ENCODE measurements at regions not wholly inside any gene's neighbourhood (a gene's known extent, or its start where the extent isn't known, plus 50 kb on each side); places are given as distances from the start of the nearest gene placed in this dataset.

DNA sequence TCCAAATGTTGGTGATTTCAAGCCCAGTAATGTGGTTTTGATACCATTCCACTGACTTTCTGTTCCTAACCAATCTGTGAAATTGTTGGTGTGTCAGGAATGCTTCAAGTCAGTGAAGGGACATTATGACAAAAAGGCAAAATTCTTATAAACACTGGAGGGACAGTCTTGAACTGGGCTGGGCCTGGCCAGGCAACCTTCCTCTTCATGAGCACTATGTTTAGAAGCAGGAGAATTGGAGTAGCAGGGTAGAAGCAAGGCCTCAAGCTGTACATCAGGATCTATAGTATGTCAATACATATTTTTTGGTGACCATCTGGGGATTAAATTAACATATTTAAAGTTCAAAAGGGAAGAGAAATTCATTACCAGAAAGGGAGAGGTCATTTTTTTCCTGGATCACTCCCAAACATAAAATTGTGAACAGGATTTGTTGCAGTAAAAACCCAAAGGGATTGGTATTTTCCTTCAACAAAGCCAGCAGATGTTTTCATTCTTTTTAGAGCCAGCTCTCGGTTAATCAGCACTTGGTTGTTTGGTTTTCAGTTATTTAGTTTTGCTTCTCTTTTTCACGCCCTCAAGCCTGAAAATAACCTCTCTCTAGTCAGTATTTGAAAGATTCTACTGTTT lies 77.9 kb upstream of the PIK3R1 start:
- Histone ChIP-seq H3K9me3 (ENCODE audit: low read length) (no peaks in the 10 kb centered on the region), H3K36me3 (ENCODE audit: insufficient read depth, low read length) (no peaks in the 10 kb centered on the region), H3K4me1 (ENCODE audit: insufficient read depth, low read length) (no peaks in the 10 kb centered on the region), H3K27ac (ENCODE audit: low read depth, low read length) (no peak overlapping the region), H3K4me3 (ENCODE audit: low read depth in 1 of 2, low read length in 2 of 2) (no peak overlapping the region), H3K27me3 (ENCODE audit: control insufficient read depth in 1 of 2, insufficient read depth in 2 of 2, low read length in 2 of 2) (no peaks in the 10 kb centered on the region), H3K9ac (ENCODE audit: low read length) (no peak overlapping the region)

DNA sequence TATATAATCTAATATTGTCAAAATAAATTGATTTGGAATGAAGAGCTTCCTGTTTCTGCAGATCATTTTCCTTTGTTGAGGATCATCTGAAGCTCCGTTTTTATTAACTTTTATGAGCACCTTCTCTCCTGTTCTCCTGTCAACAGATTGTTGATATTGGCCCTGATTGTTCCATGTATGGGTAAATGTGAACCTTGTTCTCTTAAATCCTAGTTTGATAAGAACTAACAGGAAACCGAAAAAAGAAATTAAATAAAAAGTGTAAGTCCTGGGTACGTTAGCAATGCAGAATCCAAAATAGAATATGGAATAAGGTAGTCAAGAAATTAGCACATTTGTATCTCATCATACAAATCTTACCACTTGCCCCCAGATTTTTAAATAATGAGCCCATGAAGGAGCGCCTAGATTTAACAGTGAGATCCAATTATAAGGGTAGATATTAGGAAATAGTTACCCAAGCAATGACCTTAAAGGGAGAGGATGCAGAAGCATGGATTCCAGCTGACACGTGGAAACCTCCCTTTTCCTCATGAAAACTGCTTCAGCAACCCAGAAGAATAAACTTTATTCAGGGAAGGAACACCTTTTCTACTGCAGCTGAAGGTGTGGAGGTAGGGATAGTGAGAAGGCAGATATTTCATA lies 80.8 kb upstream of the PIK3R1 start:
- H3K36me3 ChIP-seq (ENCODE audit: insufficient read depth, low read length) = no peaks in the 10 kb centered on the region
- no peaks in the 10 kb centered on the region for H3K9me3 ChIP-seq (ENCODE audit: low read length)
- H3K9ac ChIP-seq (ENCODE audit: low read length) = no peak overlapping the region
- no peaks in the 10 kb centered on the region for H3K4me1 ChIP-seq (ENCODE audit: insufficient read depth, low read length)
- H3K4me3 ChIP-seq (ENCODE audit: low read depth in 1 of 2, low read length in 2 of 2) = no peak overlapping the region
- no peaks in the 10 kb centered on the region for H3K27me3 ChIP-seq (ENCODE audit: control insufficient read depth in 1 of 2, insufficient read depth in 2 of 2, low read length in 2 of 2)
- H3K27ac ChIP-seq (ENCODE audit: low read depth, low read length) = no peak overlapping the region

DNA sequence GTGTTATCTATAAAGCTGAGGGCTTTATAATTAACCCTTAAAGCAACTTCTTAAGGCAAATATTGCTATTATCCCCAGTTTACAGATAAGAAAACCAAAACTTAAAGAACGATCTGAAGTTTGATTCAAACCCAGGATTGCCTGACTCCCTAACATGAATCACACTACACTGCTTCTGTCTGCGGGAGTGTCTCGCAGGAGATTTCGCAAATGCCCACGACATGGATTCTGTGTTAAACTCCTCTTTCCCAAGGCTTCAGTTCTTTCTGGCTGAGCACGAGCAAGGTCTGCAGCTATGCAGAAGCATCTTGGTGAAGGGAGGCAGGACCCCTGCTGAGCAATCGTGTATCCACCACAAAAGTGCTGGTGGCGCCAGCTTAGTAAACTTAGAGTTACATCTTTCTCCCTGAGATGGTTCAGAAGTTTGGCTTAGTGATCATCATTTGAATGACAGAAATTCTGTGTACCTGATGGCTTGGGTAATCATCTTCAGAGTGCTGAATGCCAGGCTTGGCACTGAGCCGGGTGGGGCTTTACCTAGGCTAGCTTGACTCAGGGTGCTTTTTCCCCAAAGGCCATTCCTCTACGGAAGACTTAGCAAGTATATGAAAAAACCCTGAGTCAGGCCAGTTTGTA lies 81.4 kb upstream of the PIK3R1 start:
- H3K9ac ChIP-seq (ENCODE audit: low read length) = no peak overlapping the region
- H3K9me3 ChIP-seq (ENCODE audit: low read length) = no peaks in the 10 kb centered on the region
- H3K4me1 ChIP-seq (ENCODE audit: insufficient read depth, low read length) = no peaks in the 10 kb centered on the region
- no peaks in the 10 kb centered on the region for H3K36me3 ChIP-seq (ENCODE audit: insufficient read depth, low read length)
- H3K27ac ChIP-seq (ENCODE audit: low read depth, low read length) = no peak overlapping the region
- H3K27me3 ChIP-seq (ENCODE audit: control insufficient read depth in 1 of 2, insufficient read depth in 2 of 2, low read length in 2 of 2) = no peaks in the 10 kb centered on the region
- H3K4me3 ChIP-seq (ENCODE audit: low read depth in 1 of 2, low read length in 2 of 2) = no peak overlapping the region

DNA sequence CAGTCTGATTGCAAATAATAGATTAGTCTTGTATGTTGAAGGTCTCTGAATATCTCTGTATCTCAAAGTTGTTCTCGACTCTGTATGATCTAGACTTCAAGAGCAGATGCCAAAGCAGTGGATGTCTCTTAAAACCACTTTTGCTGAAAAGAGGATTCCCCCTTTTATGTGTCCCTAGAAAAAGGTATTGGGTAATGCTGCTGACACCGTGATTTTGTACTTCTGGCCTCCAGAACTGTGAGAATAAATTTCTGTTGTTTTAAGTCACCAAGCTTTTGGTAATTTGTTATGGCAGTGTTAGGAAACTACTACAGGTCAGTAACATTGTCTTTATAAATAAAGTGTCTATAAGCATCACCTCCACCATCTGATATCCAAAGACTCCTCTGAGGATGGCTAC lies 85.3 kb upstream of the PIK3R1 start:
- no peaks in the 10 kb centered on the region for H3K4me1 ChIP-seq (ENCODE audit: insufficient read depth, low read length)
- H3K27ac ChIP-seq (ENCODE audit: low read depth, low read length) = no peak overlapping the region
- H3K36me3 ChIP-seq (ENCODE audit: insufficient read depth, low read length) = no peaks in the 10 kb centered on the region
- no peak overlapping the region for H3K9ac ChIP-seq (ENCODE audit: low read length)
- H3K9me3 ChIP-seq (ENCODE audit: low read length) = no peaks in the 10 kb centered on the region
- H3K27me3 ChIP-seq (ENCODE audit: control insufficient read depth in 1 of 2, insufficient read depth in 2 of 2, low read length in 2 of 2) = no peaks in the 10 kb centered on the region
- H3K4me3 ChIP-seq (ENCODE audit: low read depth in 1 of 2, low read length in 2 of 2) = no peak overlapping the region

DNA sequence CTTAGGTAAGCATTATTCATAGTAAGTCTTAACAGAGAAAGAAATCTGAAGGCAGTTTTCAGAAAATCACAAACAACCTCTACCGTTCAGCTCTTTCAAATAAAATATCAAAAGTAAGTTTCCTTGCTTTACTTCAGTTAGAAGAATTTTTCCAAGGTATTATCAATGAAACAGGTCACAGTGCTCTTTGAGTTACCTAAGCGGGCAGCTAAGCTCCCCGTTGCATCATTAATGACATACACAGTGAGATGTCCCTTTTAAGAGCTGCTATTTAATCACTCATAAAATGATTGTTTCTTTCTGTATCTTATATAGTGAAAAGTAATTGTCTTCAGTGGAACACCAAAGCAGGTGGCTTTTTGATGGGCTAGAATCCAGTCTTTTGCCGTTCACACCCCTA lies 86.2 kb upstream of the PIK3R1 start:
- H3K4me3 ChIP-seq (ENCODE audit: low read depth in 1 of 2, low read length in 2 of 2) = no peak overlapping the region
- no peaks in the 10 kb centered on the region for H3K36me3 ChIP-seq (ENCODE audit: insufficient read depth, low read length)
- no peak overlapping the region for H3K27ac ChIP-seq (ENCODE audit: low read depth, low read length)
- H3K9me3 ChIP-seq (ENCODE audit: low read length) = no peaks in the 10 kb centered on the region
- H3K9ac ChIP-seq (ENCODE audit: low read length) = no peak overlapping the region
- H3K4me1 ChIP-seq (ENCODE audit: insufficient read depth, low read length) = no peaks in the 10 kb centered on the region
- no peaks in the 10 kb centered on the region for H3K27me3 ChIP-seq (ENCODE audit: control insufficient read depth in 1 of 2, insufficient read depth in 2 of 2, low read length in 2 of 2)

DNA sequence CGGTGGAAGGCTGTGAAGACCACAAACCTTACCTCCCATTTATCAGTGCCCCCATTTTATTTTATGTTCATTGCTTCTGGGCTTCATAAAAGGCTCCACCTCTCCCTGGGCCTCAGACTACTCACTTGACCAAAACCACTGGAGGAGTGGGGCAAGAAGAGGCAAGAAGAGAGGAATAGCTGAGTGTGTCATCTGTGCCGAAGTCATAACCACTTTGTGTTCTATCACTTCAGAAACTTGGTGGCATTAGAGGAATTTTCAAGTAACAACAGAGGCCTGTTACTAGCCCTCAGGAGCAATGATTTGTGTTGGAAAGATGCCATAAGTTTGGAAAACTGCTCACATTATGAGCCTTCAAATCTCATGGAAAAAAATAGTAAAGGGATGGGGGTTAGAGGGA lies 88.7 kb upstream of the PIK3R1 start:
- H3K4me3 ChIP-seq (ENCODE audit: low read depth in 1 of 2, low read length in 2 of 2) = no peak overlapping the region
- H3K27ac ChIP-seq (ENCODE audit: low read depth, low read length) = no peak overlapping the region
- H3K27me3 ChIP-seq (ENCODE audit: control insufficient read depth in 1 of 2, insufficient read depth in 2 of 2, low read length in 2 of 2) = no peaks in the 10 kb centered on the region
- no peaks in the 10 kb centered on the region for H3K9me3 ChIP-seq (ENCODE audit: low read length)
- no peaks in the 10 kb centered on the region for H3K4me1 ChIP-seq (ENCODE audit: insufficient read depth, low read length)
- H3K36me3 ChIP-seq (ENCODE audit: insufficient read depth, low read length) = no peaks in the 10 kb centered on the region
- H3K9ac ChIP-seq (ENCODE audit: low read length) = no peak overlapping the region

DNA sequence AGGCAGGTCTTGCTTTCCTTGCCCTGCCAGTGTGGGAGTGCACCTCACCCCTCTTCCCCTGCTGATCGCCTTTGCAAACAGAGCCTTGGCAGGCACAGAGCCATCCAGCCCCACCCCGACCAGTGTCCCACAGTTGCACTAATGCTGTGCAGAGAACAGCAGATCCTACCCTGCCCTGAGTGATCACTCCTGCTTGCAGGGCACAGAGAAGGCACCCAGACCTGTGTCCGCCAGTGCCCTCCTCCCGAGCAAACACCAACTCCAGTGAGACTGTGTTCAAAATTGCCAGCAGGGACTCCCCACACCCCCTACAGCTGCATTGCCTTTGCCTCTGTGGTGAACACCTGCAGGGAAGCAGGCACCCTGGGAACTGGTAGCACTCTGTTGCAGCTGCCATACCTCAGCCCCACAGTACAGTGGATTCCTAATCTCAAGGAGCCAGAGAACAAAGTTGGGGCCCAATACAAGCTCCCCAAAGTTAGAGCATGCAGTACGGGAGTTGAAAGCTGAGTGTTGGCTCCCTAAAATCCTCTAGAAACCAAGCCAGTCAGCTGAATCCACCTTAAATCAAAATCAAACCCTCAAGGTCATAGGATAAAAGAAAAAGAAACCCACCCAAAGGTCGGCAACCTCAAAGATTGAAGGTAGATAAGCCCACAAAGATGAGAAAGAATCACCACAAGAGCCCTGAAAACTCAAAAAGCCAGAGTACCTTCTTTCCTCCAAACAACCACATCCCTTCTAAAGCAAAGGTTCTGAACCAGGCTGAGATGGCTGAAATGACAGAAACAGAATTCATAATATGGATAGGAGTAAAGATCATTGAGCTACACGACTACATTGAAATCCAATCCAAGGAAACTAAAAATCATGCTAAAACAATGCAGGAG lies 92.9 kb upstream of the PIK3R1 start:
- H3K27ac ChIP-seq (ENCODE audit: low read depth, low read length) = no peak overlapping the region
- H3K9ac ChIP-seq (ENCODE audit: low read length) = no peak overlapping the region
- no peaks in the 10 kb centered on the region for H3K9me3 ChIP-seq (ENCODE audit: low read length)
- no peaks in the 10 kb centered on the region for H3K27me3 ChIP-seq (ENCODE audit: control insufficient read depth in 1 of 2, insufficient read depth in 2 of 2, low read length in 2 of 2)
- no peaks in the 10 kb centered on the region for H3K36me3 ChIP-seq (ENCODE audit: insufficient read depth, low read length)
- H3K4me1 ChIP-seq (ENCODE audit: insufficient read depth, low read length) = no peaks in the 10 kb centered on the region
- H3K4me3 ChIP-seq (ENCODE audit: low read depth in 1 of 2, low read length in 2 of 2) = no peak overlapping the region

DNA sequence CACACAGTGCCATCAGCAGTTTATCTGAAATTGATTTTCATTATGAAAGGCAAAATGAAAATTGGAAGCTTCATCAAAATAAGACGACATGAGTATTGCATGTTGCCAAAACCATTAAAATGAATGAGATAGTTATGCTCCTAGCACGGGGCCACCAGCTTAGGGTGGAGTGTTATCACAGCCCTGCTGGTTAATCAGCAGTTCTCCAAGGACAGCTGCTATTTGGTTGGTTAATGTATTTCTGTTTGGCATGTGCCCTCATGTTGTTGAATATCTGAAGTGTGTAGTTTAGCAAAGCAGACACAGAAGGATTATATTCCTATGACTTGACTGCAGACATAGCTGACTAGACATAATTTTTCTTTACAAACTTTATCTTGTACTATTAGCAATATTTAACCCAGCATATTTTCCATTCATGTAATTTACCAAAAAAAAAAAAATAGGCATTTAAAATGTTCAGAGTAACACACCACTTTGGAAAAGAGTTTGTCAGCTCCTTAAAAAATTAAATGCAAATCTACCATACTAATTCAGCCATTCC lies 98.6 kb upstream of the PIK3R1 start:
- H3K4me3 ChIP-seq (ENCODE audit: low read depth in 1 of 2, low read length in 2 of 2) = no peak overlapping the region
- H3K27ac ChIP-seq (ENCODE audit: low read depth, low read length) = no peak overlapping the region
- H3K27me3 ChIP-seq (ENCODE audit: control insufficient read depth in 1 of 2, insufficient read depth in 2 of 2, low read length in 2 of 2) = no peaks in the 10 kb centered on the region
- H3K36me3 ChIP-seq (ENCODE audit: insufficient read depth, low read length) = no peaks in the 10 kb centered on the region
- no peaks in the 10 kb centered on the region for H3K4me1 ChIP-seq (ENCODE audit: insufficient read depth, low read length)
- no peaks in the 10 kb centered on the region for H3K9me3 ChIP-seq (ENCODE audit: low read length)
- no peak overlapping the region for H3K9ac ChIP-seq (ENCODE audit: low read length)

DNA sequence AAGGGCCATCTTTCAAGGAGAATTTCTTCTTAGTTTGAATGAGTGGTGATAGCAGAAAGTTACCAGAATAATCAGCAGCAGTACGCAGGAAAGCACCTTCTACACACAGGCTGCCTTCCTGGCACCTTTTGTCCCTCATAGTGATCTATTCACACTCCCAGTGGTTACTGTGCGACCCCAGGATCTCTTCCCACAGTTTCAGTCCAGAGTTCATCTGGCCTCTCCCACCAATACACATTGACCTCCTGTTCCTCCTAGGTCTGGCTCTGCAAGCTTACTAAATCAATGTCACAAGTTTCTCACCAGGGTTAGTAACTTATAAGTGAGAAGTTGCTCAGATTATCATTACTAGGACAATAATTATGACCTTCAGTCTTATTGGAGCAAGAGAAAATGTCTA lies 99.1 kb upstream of the PIK3R1 start:
- Histone ChIP-seq H3K27me3 (ENCODE audit: control insufficient read depth in 1 of 2, insufficient read depth in 2 of 2, low read length in 2 of 2) (no peaks in the 10 kb centered on the region), H3K27ac (ENCODE audit: low read depth, low read length) (no peak overlapping the region), H3K4me3 (ENCODE audit: low read depth in 1 of 2, low read length in 2 of 2) (no peak overlapping the region), H3K4me1 (ENCODE audit: insufficient read depth, low read length) (no peaks in the 10 kb centered on the region), H3K9ac (ENCODE audit: low read length) (no peak overlapping the region), H3K36me3 (ENCODE audit: insufficient read depth, low read length) (no peaks in the 10 kb centered on the region), H3K9me3 (ENCODE audit: low read length) (no peaks in the 10 kb centered on the region)

DNA sequence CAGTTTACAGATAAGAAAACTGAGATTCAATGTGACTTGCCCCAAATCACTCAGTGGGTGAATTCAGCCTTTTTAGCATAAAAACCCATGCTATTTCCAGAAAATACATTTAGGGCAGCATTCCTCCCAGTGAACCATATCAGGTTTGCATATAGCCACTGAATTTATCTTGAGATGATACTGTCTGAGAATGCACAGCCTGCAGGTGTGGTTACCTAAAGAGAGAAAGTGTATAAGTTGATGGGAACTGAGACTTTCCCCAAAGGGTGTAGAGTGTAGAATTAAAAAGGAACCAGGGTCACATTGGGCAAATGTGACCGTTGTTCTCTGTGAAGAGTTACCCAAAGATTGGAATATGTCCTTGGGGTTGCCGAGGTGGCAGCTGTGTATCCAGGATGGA lies 100.0 kb upstream of the PIK3R1 start:
- Histone ChIP-seq H3K27ac (ENCODE audit: low read depth, low read length) (no peak overlapping the region), H3K9me3 (ENCODE audit: low read length) (no peaks in the 10 kb centered on the region), H3K4me3 (ENCODE audit: low read depth in 1 of 2, low read length in 2 of 2) (no peak overlapping the region), H3K36me3 (ENCODE audit: insufficient read depth, low read length) (no peaks in the 10 kb centered on the region), H3K27me3 (ENCODE audit: control insufficient read depth in 1 of 2, insufficient read depth in 2 of 2, low read length in 2 of 2) (no peaks in the 10 kb centered on the region), H3K4me1 (ENCODE audit: insufficient read depth, low read length) (no peaks in the 10 kb centered on the region), H3K9ac (ENCODE audit: low read length) (no peak overlapping the region)

DNA sequence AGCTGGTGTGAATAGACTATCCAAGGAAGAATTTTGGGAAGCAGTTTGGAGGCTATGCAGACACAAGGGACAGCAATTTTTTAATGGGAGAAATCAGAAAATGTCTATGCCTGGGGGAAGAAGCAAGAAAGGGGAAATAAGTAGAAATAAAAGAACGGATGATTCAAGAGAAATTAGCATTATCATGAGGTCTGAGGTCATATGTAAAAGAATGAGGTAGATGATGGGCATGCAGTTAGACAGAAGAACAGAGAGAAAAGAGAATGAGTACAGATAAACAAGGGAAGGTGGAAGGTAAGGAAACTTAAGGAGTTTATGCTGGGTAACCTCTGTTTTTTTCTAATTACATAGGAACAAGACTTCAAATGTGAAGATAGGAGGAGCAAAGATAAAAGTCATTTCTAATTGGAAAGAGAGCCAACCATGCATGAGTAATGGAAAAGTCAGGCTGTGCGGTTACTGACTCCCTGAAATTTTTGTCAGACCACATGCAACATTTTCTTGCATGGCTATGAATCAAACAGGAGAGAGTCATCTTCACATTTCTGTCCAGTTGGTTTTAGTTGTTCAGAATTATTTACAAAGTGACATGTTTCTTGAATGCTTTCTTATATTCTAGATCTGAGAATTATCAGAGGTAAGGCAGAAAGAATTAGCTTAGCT lies 101.0 kb upstream of the PIK3R1 start:
- Histone ChIP-seq H3K4me3 (ENCODE audit: low read depth in 1 of 2, low read length in 2 of 2) (no peak overlapping the region), H3K4me1 (ENCODE audit: insufficient read depth, low read length) (no peaks in the 10 kb centered on the region), H3K9me3 (ENCODE audit: low read length) (no peaks in the 10 kb centered on the region), H3K36me3 (ENCODE audit: insufficient read depth, low read length) (no peaks in the 10 kb centered on the region), H3K27ac (ENCODE audit: low read depth, low read length) (no peak overlapping the region), H3K27me3 (ENCODE audit: control insufficient read depth in 1 of 2, insufficient read depth in 2 of 2, low read length in 2 of 2) (no peaks in the 10 kb centered on the region), H3K9ac (ENCODE audit: low read length) (no peak overlapping the region)

Measured in muscle layer of colon (tissue), 2 donors.